ENCODE measurements at regions not wholly inside any gene's neighbourhood (a gene's known extent, or its start where the extent isn't known, plus 50 kb on each side); places are given as distances from the start of the nearest gene placed in this dataset.
A peak's percentile ranks its signal among the peaks of the same experiment; 100 is the strongest.

GRCh38 chr3:178159691-178160220 lies 376.5 kb upstream of the KCNMB2 start:
- no peak overlapping the region for H3K27ac Mint-ChIP-seq
- H3K4me3 Mint-ChIP-seq, result no peak overlapping the region
- H3K4me1 Mint-ChIP-seq, result no peaks in the 10 kb centered on the region
- DNase-seq (no peak), ATAC-seq (no peak)
- no peaks in the 10 kb centered on the region for H3K36me3 Mint-ChIP-seq (ENCODE audit: low read depth)
- no peaks in the 10 kb centered on the region for H3K9me3 ChIP-seq (ENCODE audit: control insufficient read depth, low read length, poor library complexity, severe bottlenecking)
- no peaks in the 10 kb centered on the region for H3K27me3 Mint-ChIP-seq

GRCh38 chr3:178169421-178169820 lies 366.8 kb upstream of the KCNMB2 start:
- Mint-ChIP-seq H3K27ac (no peak overlapping the region), H3K27me3 (peaks cover 5% of the 10 kb centered on the region), H3K4me3 (no peak overlapping the region), H3K4me1 (no peaks in the 10 kb centered on the region), H3K36me3 (ENCODE audit: low read depth) (no peaks in the 10 kb centered on the region)
- DNase-seq (no peak), ATAC-seq (no peak)
- H3K9me3 ChIP-seq (ENCODE audit: control insufficient read depth, low read length, poor library complexity, severe bottlenecking), result no peaks in the 10 kb centered on the region

GRCh38 chr3:178170698-178171535 lies 365.3 kb upstream of the KCNMB2 start:
- H3K9me3 ChIP-seq (ENCODE audit: control insufficient read depth, low read length, poor library complexity, severe bottlenecking), result no peaks in the 10 kb centered on the region
- Mint-ChIP-seq H3K36me3 (ENCODE audit: low read depth) (no peaks in the 10 kb centered on the region), H3K4me3 (no peak overlapping the region), H3K27me3 (peaks cover 5% of the 10 kb centered on the region), H3K27ac (no peak overlapping the region), H3K4me1 (no peaks in the 10 kb centered on the region)
- DNase-seq (no peak), ATAC-seq (no peak)

- no peak overlapping the region for H3K27ac Mint-ChIP-seq
- H3K4me3 Mint-ChIP-seq, result no peak overlapping the region
- no peaks in the 10 kb centered on the region for H3K36me3 Mint-ChIP-seq (ENCODE audit: low read depth)
- ATAC-seq, result no peak
- DNase-seq, result no peak
- H3K27me3 Mint-ChIP-seq, result peaks cover 5% of the 10 kb centered on the region
- H3K9me3 ChIP-seq (ENCODE audit: control insufficient read depth, low read length, poor library complexity, severe bottlenecking), result no peaks in the 10 kb centered on the region
- H3K4me1 Mint-ChIP-seq, result no peaks in the 10 kb centered on the region
These were observed 364.1 kb upstream of the KCNMB2 start for GRCh38 chr3:178172121-178172520.

- H3K4me3 Mint-ChIP-seq, result no peak overlapping the region
- H3K36me3 Mint-ChIP-seq (ENCODE audit: low read depth), result no peaks in the 10 kb centered on the region
- H3K27ac Mint-ChIP-seq, result no peak overlapping the region
- H3K9me3 ChIP-seq (ENCODE audit: control insufficient read depth, low read length, poor library complexity, severe bottlenecking), result no peaks in the 10 kb centered on the region
- no peaks in the 10 kb centered on the region for H3K27me3 Mint-ChIP-seq
- DNase-seq (no peak), ATAC-seq (no peak)
- no peaks in the 10 kb centered on the region for H3K4me1 Mint-ChIP-seq
These were observed 361.9 kb upstream of the KCNMB2 start for GRCh38 chr3:178174201-178174915.

GRCh38 chr3:178181088-178181487 lies 355.1 kb upstream of the KCNMB2 start:
- Mint-ChIP-seq H3K27ac (no peak overlapping the region), H3K36me3 (ENCODE audit: low read depth) (peaks cover 3% of the 10 kb centered on the region), H3K4me1 (no peaks in the 10 kb centered on the region), H3K4me3 (no peak overlapping the region), H3K27me3 (peaks cover 8% of the 10 kb centered on the region)
- DNase-seq (no peak), ATAC-seq (no peak)
- no peaks in the 10 kb centered on the region for H3K9me3 ChIP-seq (ENCODE audit: control insufficient read depth, low read length, poor library complexity, severe bottlenecking)

- H3K4me1 Mint-ChIP-seq, result no peaks in the 10 kb centered on the region
- H3K9me3 ChIP-seq (ENCODE audit: control insufficient read depth, low read length, poor library complexity, severe bottlenecking), result no peaks in the 10 kb centered on the region
- peaks cover 3% of the 10 kb centered on the region for H3K36me3 Mint-ChIP-seq (ENCODE audit: low read depth)
- ATAC-seq (no peak), DNase-seq (no peak)
- H3K4me3 Mint-ChIP-seq, result no peak overlapping the region
- no peak overlapping the region for H3K27ac Mint-ChIP-seq
- H3K27me3 Mint-ChIP-seq, result peaks cover 8% of the 10 kb centered on the region
These were observed 354.5 kb upstream of the KCNMB2 start for GRCh38 chr3:178181784-178182183.

GRCh38 chr3:178182337-178182779 lies 353.9 kb upstream of the KCNMB2 start:
- DNase-seq (no peak), ATAC-seq (no peak)
- H3K27me3 Mint-ChIP-seq, result peaks cover 8% of the 10 kb centered on the region
- H3K4me1 Mint-ChIP-seq, result no peaks in the 10 kb centered on the region
- peaks cover 3% of the 10 kb centered on the region for H3K36me3 Mint-ChIP-seq (ENCODE audit: low read depth)
- no peaks in the 10 kb centered on the region for H3K9me3 ChIP-seq (ENCODE audit: control insufficient read depth, low read length, poor library complexity, severe bottlenecking)
- H3K27ac Mint-ChIP-seq, result no peak overlapping the region
- H3K4me3 Mint-ChIP-seq, result no peak overlapping the region

GRCh38 chr3:178184833-178185232 lies 351.4 kb upstream of the KCNMB2 start:
- no peak for DNase-seq
- H3K4me3 Mint-ChIP-seq, result no peak overlapping the region
- no peak overlapping the region for H3K27ac Mint-ChIP-seq
- no peak for ATAC-seq
- H3K4me1 Mint-ChIP-seq, result no peaks in the 10 kb centered on the region
- H3K27me3 Mint-ChIP-seq, result peaks cover 8% of the 10 kb centered on the region
- no peaks in the 10 kb centered on the region for H3K9me3 ChIP-seq (ENCODE audit: control insufficient read depth, low read length, poor library complexity, severe bottlenecking)
- peaks cover 5% of the 10 kb centered on the region for H3K36me3 Mint-ChIP-seq (ENCODE audit: low read depth)

- Mint-ChIP-seq H3K27ac (no peak overlapping the region), H3K4me3 (no peak overlapping the region), H3K4me1 (no peaks in the 10 kb centered on the region), H3K36me3 (ENCODE audit: low read depth) (peaks cover 5% of the 10 kb centered on the region), H3K27me3 (peaks cover 8% of the 10 kb centered on the region)
- ATAC-seq (no peak), DNase-seq (no peak)
- no peaks in the 10 kb centered on the region for H3K9me3 ChIP-seq (ENCODE audit: control insufficient read depth, low read length, poor library complexity, severe bottlenecking)
These were observed 349.6 kb upstream of the KCNMB2 start for GRCh38 chr3:178186666-178187065.

- DNase-seq (no peak), ATAC-seq (no peak)
- H3K27ac Mint-ChIP-seq, result no peak overlapping the region
- H3K9me3 ChIP-seq (ENCODE audit: control insufficient read depth, low read length, poor library complexity, severe bottlenecking), result no peaks in the 10 kb centered on the region
- H3K27me3 Mint-ChIP-seq, result no peaks in the 10 kb centered on the region
- H3K36me3 Mint-ChIP-seq (ENCODE audit: low read depth), result peaks cover 2% of the 10 kb centered on the region
- H3K4me3 Mint-ChIP-seq, result no peak overlapping the region
- H3K4me1 Mint-ChIP-seq, result no peaks in the 10 kb centered on the region
These were observed 346.4 kb upstream of the KCNMB2 start for GRCh38 chr3:178189854-178190253.

- Mint-ChIP-seq H3K27me3 (no peaks in the 10 kb centered on the region), H3K4me1 (no peaks in the 10 kb centered on the region), H3K27ac (peak overlapping the region; percentile 39), H3K4me3 (no peak overlapping the region), H3K36me3 (ENCODE audit: low read depth) (no peaks in the 10 kb centered on the region)
- ATAC-seq, result peak; percentile 25
- no peak for DNase-seq
- H3K9me3 ChIP-seq (ENCODE audit: control insufficient read depth, low read length, poor library complexity, severe bottlenecking), result no peaks in the 10 kb centered on the region
These were observed 342.4 kb upstream of the KCNMB2 start for GRCh38 chr3:178193846-178194245.

GRCh38 chr3:178194539-178194938 lies 341.7 kb upstream of the KCNMB2 start:
- Mint-ChIP-seq H3K4me1 (no peaks in the 10 kb centered on the region), H3K4me3 (no peak overlapping the region), H3K27me3 (no peaks in the 10 kb centered on the region), H3K36me3 (ENCODE audit: low read depth) (no peaks in the 10 kb centered on the region), H3K27ac (peak overlapping the region; percentile 39)
- DNase-seq (no peak), ATAC-seq (no peak)
- no peaks in the 10 kb centered on the region for H3K9me3 ChIP-seq (ENCODE audit: control insufficient read depth, low read length, poor library complexity, severe bottlenecking)
